ENCODE measurements at regions not wholly inside any gene's neighbourhood (a gene's known extent, or its start where the extent isn't known, plus 50 kb on each side); places are given as distances from the start of the nearest gene placed in this dataset.

DNA sequence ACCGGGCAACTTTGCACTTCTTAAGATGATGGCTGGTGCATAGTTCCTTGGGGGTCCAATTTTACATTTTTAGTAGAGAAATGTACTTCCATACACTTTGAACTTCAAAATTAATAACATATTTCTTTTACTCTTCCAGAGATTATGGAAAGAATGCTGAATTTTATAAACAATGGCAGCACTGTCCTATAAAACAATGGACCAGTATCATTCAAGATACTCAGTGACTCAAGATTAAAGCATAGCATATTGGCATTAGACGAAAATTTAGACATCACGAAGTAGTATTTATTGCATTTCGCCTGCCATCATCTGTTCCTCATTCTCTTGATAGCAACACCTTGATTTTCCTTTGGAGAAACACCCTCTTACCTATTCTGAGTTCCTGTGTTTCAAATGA, 118.3 kb upstream of the ATF7IP start:
- DNase-seq (ENCODE audit: low read depth in 4 of 4, low spot score in 2 of 4): no peak

DNA sequence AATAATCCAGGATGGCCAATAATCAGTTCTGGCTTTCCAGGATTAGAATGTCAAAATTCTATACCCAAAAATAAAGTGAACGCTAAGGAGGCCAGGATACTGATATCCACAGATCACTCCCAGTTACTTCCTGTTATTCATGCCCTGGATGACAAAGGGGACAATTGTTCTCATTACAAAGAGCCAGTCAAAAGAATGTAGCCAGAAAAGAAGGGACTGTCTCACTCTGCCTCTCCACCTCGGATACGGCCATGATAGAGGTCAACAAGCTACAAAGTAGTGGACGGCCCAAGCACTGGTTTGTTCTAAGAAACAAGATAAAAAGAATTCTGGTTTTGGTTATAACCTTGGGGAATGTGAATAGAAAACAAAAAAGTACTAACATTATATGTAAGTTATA, 116.1 kb upstream of the ATF7IP start:
- no peak for DNase-seq (ENCODE audit: low read depth in 4 of 4, low spot score in 2 of 4)

DNA sequence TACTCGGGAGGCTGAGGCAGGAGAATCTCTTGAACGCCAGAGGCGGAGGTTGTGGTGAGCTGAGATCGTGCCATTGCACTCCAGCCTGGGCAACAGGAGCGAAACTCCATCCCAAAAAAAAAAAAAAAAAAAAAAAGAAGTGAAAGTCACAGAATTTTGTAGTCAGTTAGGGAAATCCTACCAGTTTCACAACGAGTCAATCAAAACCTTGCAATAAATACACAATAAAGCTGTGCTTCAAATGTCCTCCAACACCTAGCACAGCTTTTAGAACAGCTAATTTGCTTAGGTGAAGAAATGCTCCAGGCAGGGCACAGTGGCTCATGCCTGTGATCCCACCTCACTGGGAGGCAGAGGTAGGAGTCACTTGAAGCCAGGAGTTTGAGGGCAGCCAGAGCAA, 112.8 kb upstream of the ATF7IP start:
- DNase-seq (ENCODE audit: low read depth in 4 of 4, low spot score in 2 of 4): no peak

DNA sequence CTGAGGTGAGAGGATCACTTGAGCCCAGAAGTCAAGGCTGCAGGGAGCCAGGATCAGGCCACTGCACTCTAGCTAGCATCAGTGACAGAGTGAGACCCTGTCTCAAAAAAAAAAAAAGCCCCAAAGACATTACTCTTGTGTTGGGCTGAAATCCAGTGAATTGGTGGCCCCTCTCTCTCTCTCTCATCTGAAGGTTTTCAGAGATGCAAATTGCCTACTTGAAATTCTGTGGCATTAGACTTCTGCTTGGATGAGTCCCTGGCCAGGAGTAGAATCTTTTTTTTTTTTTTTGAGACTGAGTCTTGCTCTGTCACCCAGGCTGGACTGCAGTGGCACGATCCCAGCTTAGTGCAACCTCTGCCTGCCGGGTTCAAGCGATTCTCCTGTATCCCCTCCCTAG, 112.0 kb upstream of the ATF7IP start:
- DNase-seq (ENCODE audit: low read depth in 4 of 4, low spot score in 2 of 4): no peak

DNA sequence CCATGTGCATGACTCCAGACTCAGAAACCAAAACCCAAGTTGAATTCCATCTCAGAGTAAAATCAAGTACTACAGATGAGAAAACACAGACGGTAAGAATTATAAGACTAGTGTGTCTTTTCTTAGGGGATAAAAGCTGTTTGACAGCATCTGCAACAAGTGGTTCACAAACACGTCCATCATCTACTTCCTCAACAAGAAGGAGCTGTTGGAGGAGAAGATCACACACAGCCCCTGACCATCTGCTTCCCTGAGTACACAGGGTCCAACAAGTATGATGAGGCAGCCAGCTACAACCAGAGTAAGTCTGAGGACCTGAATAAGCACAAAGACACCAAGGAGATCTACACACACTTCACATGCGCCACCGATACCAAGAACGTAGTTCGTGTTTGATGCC, 110.7 kb upstream of the ATF7IP start:
- DNase-seq (ENCODE audit: low read depth in 4 of 4, low spot score in 2 of 4): no peak

DNA sequence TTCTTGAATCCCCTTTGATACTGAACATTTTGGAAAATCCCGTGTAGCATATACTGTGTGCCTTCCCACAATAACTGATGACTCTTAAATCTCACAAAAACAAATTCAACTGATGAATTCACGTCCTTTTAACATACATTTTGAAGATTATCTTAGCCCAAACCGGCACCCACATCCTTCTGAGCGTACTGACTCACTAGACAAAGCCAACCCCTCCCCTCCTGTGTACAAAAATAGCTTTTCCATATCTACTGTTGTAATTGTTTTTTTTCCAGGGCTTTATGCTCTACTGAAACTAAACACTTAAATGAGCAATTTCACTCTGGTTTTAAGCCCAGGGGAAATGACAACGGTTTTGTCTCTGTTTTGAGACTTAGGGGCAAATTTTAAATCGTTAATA, 109.4 kb upstream of the ATF7IP start:
- no peak for DNase-seq (ENCODE audit: low read depth in 4 of 4, low spot score in 2 of 4)

DNA sequence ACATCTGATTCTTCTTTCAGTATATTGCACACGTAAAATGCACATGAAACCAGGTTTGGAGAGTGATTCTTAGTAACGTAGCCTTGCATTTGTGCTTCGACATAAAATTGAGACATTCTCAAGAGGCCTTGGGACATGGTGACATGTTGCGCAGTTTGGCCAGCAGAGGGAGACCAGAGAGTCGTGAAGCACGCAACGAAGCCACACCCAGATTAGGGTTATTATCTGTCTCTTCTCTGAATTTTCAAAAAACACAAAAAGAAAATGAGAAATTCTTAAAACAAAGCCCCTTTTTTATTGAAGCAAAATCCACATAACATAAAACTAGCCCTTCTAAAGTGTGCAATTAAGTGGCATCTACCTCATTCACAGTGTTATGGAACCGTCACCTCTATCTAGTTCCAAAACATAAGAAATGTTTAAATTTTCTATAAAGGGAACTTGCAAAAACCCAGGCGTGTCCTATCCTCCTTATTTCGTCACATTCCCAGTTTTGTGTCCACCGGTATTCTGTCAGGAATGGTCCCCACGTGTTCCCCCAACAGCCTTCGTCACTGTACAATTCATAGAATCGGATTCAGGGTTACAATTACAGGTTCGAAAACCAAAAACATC, 108.8 kb upstream of the ATF7IP start:
- no peak for DNase-seq (ENCODE audit: low read depth in 4 of 4, low spot score in 2 of 4)

DNA sequence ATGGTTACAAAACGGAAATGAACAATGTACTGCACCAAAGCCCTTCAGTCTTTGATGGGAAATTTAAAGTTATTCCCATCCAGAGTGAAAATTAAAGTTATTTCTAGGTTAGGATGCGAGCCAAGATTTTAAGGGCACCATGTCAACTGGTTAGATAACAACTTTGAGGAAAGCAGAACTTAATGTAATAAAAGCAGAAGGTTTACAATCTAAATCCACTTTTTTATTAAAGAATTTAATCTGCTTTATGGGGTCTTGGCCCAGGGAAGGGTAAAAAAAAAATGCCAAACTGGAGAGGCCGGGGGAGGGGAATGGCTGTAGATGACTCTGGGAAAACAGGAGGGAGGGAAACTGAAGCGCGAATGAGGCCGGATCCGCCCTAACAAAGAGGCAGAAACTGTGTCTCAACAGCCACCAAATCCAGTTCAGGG, 108.2 kb upstream of the ATF7IP start:
- peak in 1 of 4 donors; percentile 91 for DNase-seq (ENCODE audit: low read depth in 4 of 4, low spot score in 2 of 4)

DNA sequence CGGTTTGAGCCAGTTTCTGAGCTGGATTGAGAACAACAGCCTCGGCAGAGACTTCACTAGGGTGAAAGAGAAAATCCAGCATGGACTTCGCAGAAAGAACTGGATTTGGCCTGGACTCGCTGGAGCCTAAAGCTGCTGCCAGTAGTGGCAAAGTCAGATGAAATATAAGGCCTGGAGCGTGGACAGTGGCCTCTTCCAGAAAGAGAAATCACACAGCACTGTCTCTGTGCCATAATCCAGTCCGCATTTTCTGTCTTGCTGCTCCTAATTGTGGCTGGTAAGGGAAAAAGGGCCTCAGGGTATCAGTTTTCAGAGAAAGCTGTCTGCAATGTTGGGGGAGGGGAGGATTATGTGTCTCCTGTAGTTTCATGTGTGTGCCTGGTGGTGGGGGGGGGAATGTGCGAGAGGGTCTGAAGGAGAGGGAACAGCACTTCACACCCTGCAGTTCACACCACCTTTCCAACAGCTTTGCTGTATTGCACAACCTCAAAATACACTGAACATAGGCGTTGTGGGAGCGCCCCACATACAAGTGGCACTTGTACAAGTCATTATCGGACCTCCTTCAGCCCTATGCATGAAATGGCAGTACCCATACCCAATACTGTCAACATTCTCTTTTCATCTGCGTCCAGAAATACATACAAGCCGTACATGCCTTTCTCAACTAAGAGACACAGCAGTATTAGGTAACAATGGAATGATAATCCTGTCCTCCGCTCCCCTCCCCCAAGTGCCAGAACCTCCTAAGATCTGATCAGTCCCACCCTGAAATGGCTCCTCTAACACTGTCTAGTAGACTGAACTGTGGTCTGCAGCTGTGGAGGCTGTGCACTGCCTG, 107.5 kb upstream of the ATF7IP start:
- DNase-seq (ENCODE audit: low read depth in 4 of 4, low spot score in 2 of 4): peak in 3 of 4 donors; percentile 93 to 99 (median 95)

DNA sequence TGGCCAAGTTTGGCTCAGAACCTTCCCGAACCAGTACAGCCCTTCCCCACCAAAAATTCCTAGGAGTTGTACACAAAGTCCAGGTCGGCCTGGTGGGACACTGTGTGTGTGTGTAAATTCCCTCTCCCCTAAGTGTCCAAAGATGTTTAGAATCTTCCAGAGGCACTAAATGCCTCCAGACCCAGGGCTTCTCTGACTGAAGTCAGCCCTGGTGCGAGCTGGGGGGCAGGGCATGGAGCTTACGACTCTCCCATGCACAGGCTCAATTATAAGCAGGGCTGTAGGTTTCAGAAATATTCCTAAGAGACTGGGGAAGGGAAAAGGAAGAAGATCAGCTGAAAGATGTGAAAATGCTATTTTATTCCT, 106.9 kb upstream of the ATF7IP start:
- DNase-seq (ENCODE audit: low read depth in 4 of 4, low spot score in 2 of 4): no peak

DNA sequence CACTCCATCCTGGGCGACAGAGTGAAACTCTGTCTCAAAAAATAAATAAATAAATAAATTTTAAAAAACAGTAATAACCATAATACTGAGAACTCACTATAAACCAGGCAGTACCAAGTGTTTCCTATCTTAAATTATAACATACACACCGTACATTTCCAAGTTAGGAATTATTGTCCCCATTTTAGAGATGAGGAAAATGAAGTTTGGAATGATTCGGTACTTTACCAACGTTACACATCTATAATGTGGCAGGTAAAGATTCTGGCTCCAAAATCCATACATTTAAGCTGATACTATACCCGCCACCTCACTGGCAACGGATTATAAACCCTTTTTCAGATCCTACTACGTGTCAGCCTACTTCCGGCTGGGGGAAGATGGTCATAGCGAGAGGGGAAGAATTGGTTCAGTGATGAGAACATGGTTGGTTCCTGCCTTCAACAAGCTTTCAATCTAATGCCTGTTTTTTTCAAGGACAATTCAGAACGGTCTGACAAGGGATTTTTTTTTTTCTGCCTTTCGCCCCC, 105.9 kb upstream of the ATF7IP start:
- DNase-seq (ENCODE audit: low read depth in 4 of 4, low spot score in 2 of 4): no peak

DNA sequence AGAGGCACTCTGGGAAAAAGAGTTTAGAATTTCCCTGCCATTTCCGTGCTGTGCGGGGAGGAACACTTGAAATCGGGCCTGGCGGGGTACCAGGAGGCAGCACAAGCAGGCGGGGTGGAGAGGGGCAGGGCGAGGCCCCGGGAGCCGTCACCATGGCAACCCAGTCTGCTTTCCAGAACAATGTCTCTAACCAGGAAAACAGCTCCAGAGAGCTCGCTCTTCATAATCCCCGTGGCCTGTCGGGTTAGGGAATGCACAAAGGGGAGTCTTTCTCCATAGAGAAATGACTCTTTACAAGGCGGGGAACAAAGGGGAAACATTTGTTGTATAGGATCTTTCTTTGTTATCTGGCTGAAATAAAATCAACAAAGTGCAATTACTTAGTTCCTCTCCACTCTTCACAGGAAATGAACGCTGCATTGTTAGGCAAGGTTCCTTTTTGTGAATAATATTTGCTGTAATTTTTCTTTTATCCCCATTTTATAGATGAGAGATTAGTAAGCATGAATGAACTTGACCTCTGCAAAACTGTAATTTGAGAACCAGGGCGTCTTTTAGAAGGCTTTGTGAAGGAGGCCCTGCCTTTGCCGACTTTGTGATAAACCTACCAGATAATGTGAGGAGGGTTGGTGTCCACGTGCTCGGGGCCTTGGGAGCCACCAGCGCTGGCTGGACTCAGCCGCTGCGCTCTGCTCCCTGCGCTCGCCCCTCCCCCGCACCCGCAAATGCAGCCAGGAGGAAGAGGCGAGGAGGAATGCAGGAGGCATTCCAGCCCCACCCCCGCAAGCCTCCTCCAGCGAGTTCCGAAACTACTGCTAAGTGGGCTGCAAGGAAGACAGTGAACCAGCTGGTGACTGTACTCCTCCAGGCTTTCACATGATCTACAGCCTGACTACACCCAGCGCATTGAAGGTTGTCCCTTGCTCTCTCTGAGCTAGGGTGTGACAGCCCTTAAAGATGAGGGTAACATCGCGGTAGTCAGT, 105.2 kb upstream of the ATF7IP start:
- DNase-seq (ENCODE audit: low read depth in 4 of 4, low spot score in 2 of 4): peak in 3 of 4 donors; percentile 70 to 84 (median 82)

DNA sequence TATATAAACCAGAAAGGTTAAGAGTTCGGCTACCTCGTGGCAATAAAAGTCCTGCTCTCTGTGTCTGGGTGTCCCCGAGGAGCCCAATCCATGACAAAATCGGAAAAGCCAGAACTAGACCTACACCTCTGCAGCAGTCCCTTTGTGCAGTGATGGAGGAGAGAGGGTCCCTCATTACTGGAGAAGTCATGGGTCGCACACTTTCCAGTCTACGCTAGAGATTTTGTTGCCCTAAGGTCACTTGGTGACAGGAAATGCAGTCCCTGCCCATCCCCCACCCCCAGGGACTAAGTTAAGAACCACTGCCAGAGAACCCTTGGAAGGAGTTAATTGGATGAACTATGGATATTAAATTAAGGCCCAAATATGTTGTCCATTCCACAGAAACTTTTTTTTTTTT, 104.4 kb upstream of the ATF7IP start:
- DNase-seq (ENCODE audit: low read depth in 4 of 4, low spot score in 2 of 4): no peak

DNA sequence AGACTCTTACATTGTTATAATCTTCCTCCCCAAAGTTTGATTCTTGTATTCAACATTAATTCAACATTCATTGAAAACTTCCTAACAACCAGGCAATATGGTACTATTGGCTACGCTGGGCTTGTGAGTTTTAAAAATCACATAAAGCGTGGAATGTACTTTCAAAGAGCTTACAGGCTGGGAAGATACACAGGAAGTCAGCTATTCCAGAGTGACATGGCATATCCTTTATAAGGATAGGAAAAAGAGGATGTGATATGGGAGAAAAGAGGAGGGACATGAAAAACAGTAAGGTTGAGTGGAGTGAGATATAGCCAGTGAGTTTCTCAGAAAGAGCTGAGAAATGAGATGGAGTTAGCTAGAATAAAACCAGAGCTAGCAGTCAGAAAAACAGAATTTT, 103.6 kb upstream of the ATF7IP start:
- no peak for DNase-seq (ENCODE audit: low read depth in 4 of 4, low spot score in 2 of 4)

DNA sequence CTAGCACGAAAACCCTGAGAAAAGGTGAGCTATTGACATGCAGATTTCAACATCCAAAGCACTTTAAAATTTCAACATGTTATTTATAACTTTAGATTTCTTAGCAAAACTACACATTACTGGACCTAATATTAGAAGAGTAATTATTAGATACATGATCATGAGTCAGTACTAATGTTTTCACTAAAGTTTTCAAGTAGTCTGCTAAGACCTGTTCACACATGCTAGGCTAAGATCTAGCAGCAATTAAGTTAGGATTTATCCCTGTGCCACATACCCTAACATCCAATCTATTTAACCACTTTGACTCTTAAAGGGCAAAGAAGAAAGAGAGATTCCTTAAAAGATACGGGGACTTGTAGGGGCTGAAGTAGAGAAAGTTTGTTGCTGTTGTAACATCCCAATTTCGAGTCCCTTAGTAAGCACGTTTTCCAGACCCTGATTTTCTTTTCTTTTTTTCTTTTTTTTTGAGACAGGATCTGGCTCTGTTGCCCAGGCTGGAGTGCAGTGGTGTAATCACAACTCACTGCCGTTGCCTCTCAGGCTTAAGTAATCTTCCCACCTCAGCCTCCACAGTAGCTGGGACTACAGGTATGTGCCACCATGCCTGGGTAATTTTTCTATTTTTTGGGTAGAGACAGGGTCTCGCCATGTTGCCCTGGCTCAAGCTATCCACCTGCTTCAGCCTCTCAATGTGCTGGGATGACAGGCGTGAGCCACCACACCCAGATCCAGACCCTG, 102.5 kb upstream of the ATF7IP start:
- no peak for DNase-seq (ENCODE audit: low read depth in 4 of 4, low spot score in 2 of 4)

DNA sequence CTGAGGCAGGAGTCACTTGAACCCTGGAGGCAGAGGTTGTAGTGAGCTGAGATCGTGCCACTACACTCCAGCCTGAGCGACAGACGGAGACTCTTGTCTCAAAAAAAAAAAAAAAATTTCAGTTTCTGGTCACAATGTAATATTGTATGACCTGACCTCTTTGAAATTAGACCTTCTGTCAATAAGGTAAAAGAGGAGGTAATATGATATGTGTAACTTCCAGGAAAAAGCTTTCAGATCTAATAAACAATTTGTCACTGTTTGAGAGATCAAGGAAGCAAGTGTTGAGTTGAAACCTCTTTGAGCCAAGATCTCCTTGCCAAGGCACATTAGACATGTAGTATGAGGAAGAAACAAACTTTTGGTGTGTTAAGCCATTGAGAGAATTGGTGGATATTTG, 101.7 kb upstream of the ATF7IP start:
- no peak for DNase-seq (ENCODE audit: low read depth in 4 of 4, low spot score in 2 of 4)

DNA sequence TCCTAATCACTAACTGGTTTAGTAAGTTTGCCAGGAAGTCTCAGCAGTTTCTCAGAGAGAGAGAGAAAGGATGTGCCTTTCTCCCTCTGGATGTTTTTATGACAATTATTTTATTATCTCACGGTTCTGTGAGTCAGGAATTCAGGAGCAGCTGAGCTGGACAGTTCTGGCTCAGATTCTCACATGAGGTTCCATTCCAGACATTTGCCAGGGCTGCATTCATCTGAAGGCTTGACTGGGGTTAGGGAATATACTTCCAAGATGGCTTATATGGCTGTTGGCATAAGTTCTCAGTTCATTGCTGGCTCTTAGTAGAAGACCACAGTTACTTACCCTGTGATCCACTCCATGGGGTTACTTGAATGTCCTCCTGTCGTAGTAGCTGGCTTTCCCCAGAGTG, 101.2 kb upstream of the ATF7IP start:
- DNase-seq (ENCODE audit: low read depth in 4 of 4, low spot score in 2 of 4): no peak

DNA sequence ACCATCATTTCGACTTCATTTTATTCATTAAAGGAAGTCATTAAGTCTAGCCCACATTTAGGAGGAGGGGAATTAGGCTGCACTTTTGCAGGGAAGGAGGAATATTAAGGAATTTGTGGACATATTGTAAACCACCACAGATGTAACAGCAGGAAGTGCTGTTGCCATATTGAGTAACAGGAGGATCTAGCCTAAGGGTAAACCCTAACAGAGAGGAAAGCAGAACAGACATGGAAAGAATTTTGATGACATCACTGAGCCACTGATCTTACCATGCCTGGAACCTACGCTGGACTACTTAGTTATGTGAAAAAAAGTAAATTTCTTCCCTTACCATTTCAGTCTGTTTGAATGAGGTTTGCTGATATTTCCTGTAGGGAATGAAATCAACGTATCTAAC, 100.7 kb upstream of the ATF7IP start:
- no peak for DNase-seq (ENCODE audit: low read depth in 4 of 4, low spot score in 2 of 4)

DNA sequence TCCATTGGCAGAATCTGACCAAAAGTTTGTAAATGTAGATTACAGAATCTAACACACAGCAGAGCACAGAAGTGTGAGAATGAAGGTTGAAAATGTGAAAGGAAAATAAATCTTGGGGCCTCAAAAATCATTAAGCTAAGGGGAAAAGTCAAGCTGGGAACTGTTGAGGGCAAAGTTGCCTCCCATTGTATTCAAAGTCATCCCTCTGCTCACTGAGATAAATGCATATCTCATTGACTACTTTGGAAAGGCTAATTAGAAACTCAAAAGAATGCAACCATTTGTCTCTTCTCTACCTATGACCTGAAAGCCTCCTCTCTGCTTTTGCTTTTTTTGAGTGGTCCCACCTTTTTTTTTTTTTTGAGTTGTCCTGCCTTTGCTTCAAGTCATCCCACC, 97.4 kb upstream of the ATF7IP start:
- no peak for DNase-seq (ENCODE audit: low read depth in 4 of 4, low spot score in 2 of 4)

DNA sequence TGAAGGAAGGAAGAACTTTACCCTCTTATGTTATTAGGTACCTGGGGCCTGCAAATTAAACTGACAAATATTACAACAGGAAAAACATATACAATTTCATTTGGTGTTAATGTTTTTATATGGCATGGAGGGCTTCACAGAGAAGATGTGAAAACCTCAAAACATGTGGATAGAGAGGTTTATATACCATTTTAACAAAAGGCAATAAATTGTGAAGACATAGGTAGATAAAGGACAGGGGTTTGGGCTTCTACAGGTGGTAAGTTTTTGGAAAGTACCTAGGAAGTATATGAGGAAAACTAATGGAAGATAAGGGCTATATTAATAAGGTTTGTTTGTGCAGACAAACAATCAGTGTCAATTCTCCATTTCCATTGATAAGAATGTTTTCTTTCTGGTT, 95.1 kb upstream of the ATF7IP start:
- DNase-seq (ENCODE audit: low read depth in 4 of 4, low spot score in 2 of 4): no peak
